ENCODE measurements at regions not wholly inside any gene's neighbourhood (a gene's known extent, or its start where the extent isn't known, plus 50 kb on each side); places are given as distances from the start of the nearest gene placed in this dataset.

DNA sequence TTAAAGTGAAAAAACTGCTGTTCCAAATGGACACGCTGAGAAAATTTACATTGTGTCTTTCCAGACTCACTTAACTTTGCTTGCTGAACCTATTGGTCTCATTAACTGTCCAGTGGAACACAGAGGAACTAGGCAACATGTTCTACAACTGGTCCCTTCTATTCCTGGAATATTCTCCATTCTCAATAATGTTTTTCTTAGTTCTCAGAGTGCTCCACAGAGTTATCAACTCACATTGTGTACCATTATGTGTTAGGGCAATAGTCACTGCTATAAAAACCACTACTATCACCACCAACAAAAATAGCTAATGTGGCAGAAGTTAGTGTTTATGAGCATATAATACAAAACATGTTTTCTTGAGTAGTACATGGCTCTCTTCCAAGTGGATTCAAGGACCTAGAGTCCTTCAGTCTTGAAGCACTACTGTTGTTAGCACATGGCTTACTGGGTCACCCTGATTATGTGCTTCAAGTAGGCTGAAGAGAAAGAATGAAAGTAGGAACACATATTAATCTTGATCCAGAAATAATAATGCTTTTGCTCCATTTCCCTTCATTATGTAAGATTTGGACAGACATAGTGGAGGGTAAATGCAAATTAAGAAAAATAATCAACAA, 865.3 kb upstream of the HS3ST1 start:
- H3K4me1 ChIP-seq (ENCODE audit: control insufficient read depth, insufficient read depth, low read length) = no peaks in the 10 kb centered on the region
- no peak overlapping the region for H2BK120ac ChIP-seq (ENCODE audit: low read depth, low read length)
- H3K4me2 ChIP-seq (ENCODE audit: low read depth, low read length) = no peak overlapping the region
- no peaks in the 10 kb centered on the region for H4K20me1 ChIP-seq (ENCODE audit: insufficient read depth, low read length)
- no peaks in the 10 kb centered on the region for H3K27me3 ChIP-seq (ENCODE audit: control insufficient read depth, insufficient read depth, low read length)
- ChIA-PET CTCF (no interaction called here), POLR2A (ENCODE audit: unreplicated experiment) (no interaction called here)
- H3K4me3 ChIP-seq (ENCODE audit: insufficient read depth, low read depth, low read length) = no peak overlapping the region
- no CpG with 5 or more reads among the region's 1 CpG for whole genome bisulfite sequencing, 2 experiments (ENCODE audit: extremely low coverage in 2 of 2, insufficient read length in 1 of 2)
- no peak overlapping the region for H4K8ac ChIP-seq (ENCODE audit: low read depth in 2 of 2, low read length in 2 of 2)
- no peak overlapping the region for H2BK15ac ChIP-seq (ENCODE audit: low read depth, low read length)
- no peak overlapping the region for H3K4ac ChIP-seq (ENCODE audit: low read depth, low read length)
- no peak overlapping the region for H3K9ac ChIP-seq (ENCODE audit: low read depth, low read length)
- no peak overlapping the region for H2AK5ac ChIP-seq (ENCODE audit: low read depth, low read length)
- no peak overlapping the region for H2BK20ac ChIP-seq (ENCODE audit: low read depth, low read length)
- H3K23ac ChIP-seq (ENCODE audit: low read depth, low read length) = no peak overlapping the region
- no peak overlapping the region for H4K5ac ChIP-seq (ENCODE audit: low read depth, low read length)
- in situ Hi-C loops (cut with MboI; ENCODE audit: low sequenced_read_pairs) = no loop called here
- no peaks in the 10 kb centered on the region for H3K9me1 ChIP-seq (ENCODE audit: insufficient read depth, low read length)
- no peak overlapping the region for H3K56ac ChIP-seq (ENCODE audit: extremely low read depth, insufficient read depth, low read length)
- no peak for DNase-seq
- H2BK5ac ChIP-seq (ENCODE audit: low read depth, low read length, poor library complexity, severe bottlenecking) = no peak overlapping the region
- H3K36me3 ChIP-seq (ENCODE audit: control insufficient read depth, insufficient read depth, low read length) = no peaks in the 10 kb centered on the region
- intact Hi-C loops (cut with micrococcal nuclease) = no loop called here
- H3K79me1 ChIP-seq (ENCODE audit: low read depth in 1 of 2, low read length in 2 of 2) = no peaks in the 10 kb centered on the region
- dilution Hi-C loops (cut with HindIII; ENCODE audit: low sequenced_read_pairs, unreplicated experiment) = no loop called here
- H3K9me3 ChIP-seq (ENCODE audit: control insufficient read depth, insufficient read depth, low read length) = peaks cover 9% of the 10 kb centered on the region
- H3K27ac ChIP-seq (ENCODE audit: insufficient read depth, low read length) = no peak overlapping the region
- H4K91ac ChIP-seq (ENCODE audit: insufficient read depth, low read depth, low read length) = no peak overlapping the region
- H2AK9ac ChIP-seq (replicated peaks; ENCODE audit: low read depth, low read length, poor library complexity) = no peak overlapping the region
- no TSS peak for BruUV-seq (replicated peaks)
- H2AFZ ChIP-seq (replicated peaks; ENCODE audit: low read length, poor library complexity) = no peak overlapping the region
- no peak overlapping the region for H3K14ac ChIP-seq (replicated peaks; ENCODE audit: low read depth, low read length)
- ATAC-seq (ENCODE audit: low read depth) = no peak
- no peak overlapping the region for H3K18ac ChIP-seq (ENCODE audit: low read depth, low read length)
- TF ChIP-seq CHD1 (IDR thresholded peaks at IDR 0.05; ENCODE audit: low read depth, low read length) (no peak), POLR2A (IDR thresholded peaks at IDR 0.05; ENCODE audit: low read depth, low read length) (no peak), BHLHE40 (IDR thresholded peaks at IDR 0.05; ENCODE audit: low read depth, low read length) (no peak), RAD21 (IDR thresholded peaks at IDR 0.05; ENCODE audit: low read length) (no peak), CEBPB (IDR thresholded peaks at IDR 0.05; ENCODE audit: low read depth, low read length) (no peak), FOS (IDR thresholded peaks at IDR 0.05; ENCODE audit: low read depth, low read length) (no peak), MAZ (IDR thresholded peaks at IDR 0.05; ENCODE audit: borderline replicate concordance, low read depth, low read length) (no peak), MXI1 (IDR thresholded peaks at IDR 0.05; ENCODE audit: borderline replicate concordance, low read depth, low read length) (no peak), RFX5 (IDR thresholded peaks at IDR 0.05; ENCODE audit: low read depth, low read length) (no peak), CTCF (conservative IDR thresholded peaks at IDR 0.05; ENCODE audit: low read depth, low read length) (no peak), RCOR1 (IDR thresholded peaks at IDR 0.05; ENCODE audit: insufficient replicate concordance, low read length) (no peak), ELK1 (IDR thresholded peaks at IDR 0.05; ENCODE audit: borderline replicate concordance, low read depth, low read length) (no peak), SMC3 (IDR thresholded peaks at IDR 0.05; ENCODE audit: low read depth, low read length) (no peak), USF2 (IDR thresholded peaks at IDR 0.05; ENCODE audit: low read depth, low read length) (no peak), MAFK (IDR thresholded peaks at IDR 0.05; ENCODE audit: low read depth, low read length) (no peak), NFE2L2 (IDR thresholded peaks at IDR 0.05; ENCODE audit: low read depth, low read length) (no peak)
